Testis (tissue), 2 donors: ENCODE measurements at regions not wholly inside any gene's neighbourhood (a gene's known extent, or its start where the extent isn't known, plus 50 kb on each side); places are given as distances from the start of the nearest gene placed in this dataset.

Experiments
- CTCF ChIP-seq, 3 experiments: fragments of 450-650 bp in 2 of 3; fragments of 200-600 bp in 1 of 3; sonication (generic) in 1 of 3; IDR thresholded peaks; one replicate each; pipeline ENCODE4 v1.5.1; 2016 to 2019; ENCODE audit warnings: antibody characterized with exemption in 3 of 3, mild to moderate bottlenecking in 2 of 3, moderate library complexity in 1 of 3
- POLR2A ChIP-seq: fragments of 450-650 bp; IDR thresholded peaks from one replicate; pipeline ENCODE4 v1.6.1; 2017; ENCODE audit warnings: antibody characterized with exemption, mild to moderate bottlenecking, moderate library complexity

- TF ChIP-seq CTCF (IDR thresholded peaks at IDR 0.05) (no peak), POLR2A (no peak)
Observed at GRCh38 chr1:187114792-187115191, 286.0 kb downstream of the PLA2G4A start.
